GM21737 (cell line): ENCODE measurements at regions not wholly inside any gene's neighbourhood (a gene's known extent, or its start where the extent isn't known, plus 50 kb on each side); places are given as distances from the start of the nearest gene placed in this dataset.
"Not testable (repeated sequence)": the region's sequence is repeated elsewhere in the genome, so short reads cannot be mapped to it uniquely, and the experiment has no call there.

Source experiments
- ATAC-seq: cut with Tn5 transposase; IDR thresholded peaks from one replicate; pipeline ENCODE4 v1.9.1; 2021; ENCODE audit warnings: mild to moderate bottlenecking, moderate library complexity; ENCODE audit not compliant: unreplicated experiment

- ATAC-seq, result no peak
These were observed 162.7 kb upstream of the NT5E start for GRCh38 chr6:85287158-85287557.

- ATAC-seq, result not testable (repeated sequence)
These were observed 163.4 kb upstream of the NT5E start for GRCh38 chr6:85286507-85286906.

GRCh38 chr6:85285934-85286333 is 163.9 kb upstream of the NT5E start:
- no peak for ATAC-seq

- no peak for ATAC-seq
These were observed 164.8 kb upstream of the NT5E start for GRCh38 chr6:85285114-85285513.

- ATAC-seq, result no peak
These were observed 166.4 kb upstream of the NT5E start for GRCh38 chr6:85283436-85283835.

- no peak for ATAC-seq
These were observed 171.3 kb upstream of the NT5E start for GRCh38 chr6:85278466-85279035.

- ATAC-seq, result not testable (repeated sequence)
These were observed 173.9 kb upstream of the NT5E start for GRCh38 chr6:85276026-85276425.

GRCh38 chr6:85275338-85275985 is 174.4 kb upstream of the NT5E start:
- no peak for ATAC-seq

- ATAC-seq, result no peak
These were observed 176.0 kb upstream of the NT5E start for GRCh38 chr6:85273870-85274269.

- no peak for ATAC-seq
These were observed 176.8 kb upstream of the NT5E start for GRCh38 chr6:85273046-85273445.

GRCh38 chr6:85272592-85272991 is 177.3 kb upstream of the NT5E start:
- no peak for ATAC-seq

- no peak for ATAC-seq
These were observed 187.3 kb upstream of the NT5E start for GRCh38 chr6:85262621-85263020.

- no peak for ATAC-seq
These were observed 188.6 kb upstream of the NT5E start for GRCh38 chr6:85261271-85261670.

- no peak for ATAC-seq
These were observed 194.2 kb upstream of the NT5E start for GRCh38 chr6:85255661-85256060.

GRCh38 chr6:85252552-85252951 is 197.3 kb upstream of the NT5E start:
- ATAC-seq, result no peak

GRCh38 chr6:85252085-85252484 is 197.8 kb upstream of the NT5E start:
- ATAC-seq, result no peak

GRCh38 chr6:85251300-85251699 is 198.6 kb upstream of the NT5E start:
- ATAC-seq, result no peak

- ATAC-seq, result no peak
These were observed 199.2 kb upstream of the NT5E start for GRCh38 chr6:85250586-85251220.

- ATAC-seq, result no peak
These were observed 204.9 kb upstream of the NT5E start for GRCh38 chr6:85245004-85245403.

GRCh38 chr6:85241498-85242052 is 208.3 kb upstream of the NT5E start:
- ATAC-seq, result no peak

GRCh38 chr6:85240787-85241385 is 209.0 kb upstream of the NT5E start:
- ATAC-seq, result no peak

GRCh38 chr6:85237478-85237877 is 212.4 kb upstream of the NT5E start:
- no peak for ATAC-seq
